ENCODE measurements at regions not wholly inside any gene's neighbourhood (a gene's known extent, or its start where the extent isn't known, plus 50 kb on each side); places are given as distances from the start of the nearest gene placed in this dataset.

DNA sequence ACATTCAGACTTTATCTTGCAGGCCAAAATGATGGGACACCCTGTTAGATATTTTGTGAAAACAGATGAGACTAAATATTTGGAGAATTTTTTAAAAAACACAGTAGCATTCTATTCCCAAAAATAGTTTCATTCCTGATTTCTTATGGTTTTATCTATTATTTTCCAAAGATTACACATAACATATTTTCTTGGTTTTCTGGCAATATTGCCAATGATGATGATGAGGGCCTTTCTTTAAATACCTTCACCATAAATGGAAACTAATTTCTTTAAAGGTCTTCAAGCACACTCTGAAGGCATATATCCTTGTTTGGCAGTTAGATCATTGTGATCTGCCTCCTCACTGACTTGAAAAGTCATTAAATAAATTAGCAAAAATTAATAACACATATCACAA lies 522.3 kb upstream of the LUZP2 start:
- no peak for DNase-seq (ENCODE audit: low spot score)
- TF ChIP-seq, protein P1, sequence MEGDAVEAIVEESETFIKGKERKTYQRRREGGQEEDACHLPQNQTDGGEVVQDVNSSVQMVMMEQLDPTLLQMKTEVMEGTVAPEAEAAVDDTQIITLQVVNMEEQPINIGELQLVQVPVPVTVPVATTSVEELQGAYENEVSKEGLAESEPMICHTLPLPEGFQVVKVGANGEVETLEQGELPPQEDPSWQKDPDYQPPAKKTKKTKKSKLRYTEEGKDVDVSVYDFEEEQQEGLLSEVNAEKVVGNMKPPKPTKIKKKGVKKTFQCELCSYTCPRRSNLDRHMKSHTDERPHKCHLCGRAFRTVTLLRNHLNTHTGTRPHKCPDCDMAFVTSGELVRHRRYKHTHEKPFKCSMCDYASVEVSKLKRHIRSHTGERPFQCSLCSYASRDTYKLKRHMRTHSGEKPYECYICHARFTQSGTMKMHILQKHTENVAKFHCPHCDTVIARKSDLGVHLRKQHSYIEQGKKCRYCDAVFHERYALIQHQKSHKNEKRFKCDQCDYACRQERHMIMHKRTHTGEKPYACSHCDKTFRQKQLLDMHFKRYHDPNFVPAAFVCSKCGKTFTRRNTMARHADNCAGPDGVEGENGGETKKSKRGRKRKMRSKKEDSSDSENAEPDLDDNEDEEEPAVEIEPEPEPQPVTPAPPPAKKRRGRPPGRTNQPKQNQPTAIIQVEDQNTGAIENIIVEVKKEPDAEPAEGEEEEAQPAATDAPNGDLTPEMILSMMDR (IDR thresholded peaks at IDR 0.05), result no peak
- H3K4me3 ChIP-seq, result no peak overlapping the region
- no peak overlapping the region for H3K27ac ChIP-seq

DNA sequence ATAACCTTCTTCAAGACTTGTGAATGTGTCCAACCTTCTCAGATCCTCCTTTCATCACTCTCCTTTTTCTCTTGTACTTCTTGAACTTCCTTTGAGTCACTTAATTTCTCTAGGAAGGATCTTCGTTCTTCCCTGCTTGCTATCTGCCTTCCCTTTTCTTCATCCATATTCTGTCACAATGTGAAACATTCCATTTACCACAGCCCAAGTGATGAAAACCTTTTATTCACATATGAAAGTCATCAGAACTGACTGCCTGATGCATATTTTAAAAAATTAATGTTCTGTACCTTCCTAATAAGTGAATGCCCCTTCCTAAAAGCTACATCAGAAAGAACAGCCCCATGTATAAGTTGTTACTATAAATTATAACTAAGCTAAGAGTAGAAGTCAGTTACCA lies 520.4 kb upstream of the LUZP2 start:
- no peak for DNase-seq (ENCODE audit: low spot score)
- no peak overlapping the region for H3K27ac ChIP-seq
- H3K4me3 ChIP-seq, result no peak overlapping the region
- TF ChIP-seq, protein P1 (IDR thresholded peaks at IDR 0.05), result no peak

DNA sequence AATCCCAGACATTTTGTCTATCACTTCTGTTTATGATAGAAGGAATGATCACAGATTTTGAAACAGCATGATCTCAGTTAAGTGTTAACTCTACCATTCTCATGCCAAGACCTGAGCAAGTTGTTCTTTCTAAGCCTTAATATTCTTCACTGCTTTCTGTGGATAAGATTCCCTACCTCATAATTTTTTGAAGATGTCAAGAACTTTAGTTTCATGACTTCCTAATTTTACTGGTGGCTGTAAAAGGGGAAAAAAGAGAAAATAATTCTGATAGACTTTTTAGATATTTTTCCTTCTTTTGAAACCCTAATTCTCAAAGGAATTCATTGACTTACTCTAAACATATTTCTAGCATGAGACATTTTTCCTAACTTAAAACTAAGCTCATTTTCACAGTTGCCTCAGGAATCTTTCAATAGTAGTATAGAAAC lies 520.0 kb upstream of the LUZP2 start:
- no peak for DNase-seq (ENCODE audit: low spot score)
- Histone ChIP-seq H3K4me3 (no peak overlapping the region), H3K27ac (no peak overlapping the region)
- TF ChIP-seq, protein P1 (IDR thresholded peaks at IDR 0.05), result no peak

DNA sequence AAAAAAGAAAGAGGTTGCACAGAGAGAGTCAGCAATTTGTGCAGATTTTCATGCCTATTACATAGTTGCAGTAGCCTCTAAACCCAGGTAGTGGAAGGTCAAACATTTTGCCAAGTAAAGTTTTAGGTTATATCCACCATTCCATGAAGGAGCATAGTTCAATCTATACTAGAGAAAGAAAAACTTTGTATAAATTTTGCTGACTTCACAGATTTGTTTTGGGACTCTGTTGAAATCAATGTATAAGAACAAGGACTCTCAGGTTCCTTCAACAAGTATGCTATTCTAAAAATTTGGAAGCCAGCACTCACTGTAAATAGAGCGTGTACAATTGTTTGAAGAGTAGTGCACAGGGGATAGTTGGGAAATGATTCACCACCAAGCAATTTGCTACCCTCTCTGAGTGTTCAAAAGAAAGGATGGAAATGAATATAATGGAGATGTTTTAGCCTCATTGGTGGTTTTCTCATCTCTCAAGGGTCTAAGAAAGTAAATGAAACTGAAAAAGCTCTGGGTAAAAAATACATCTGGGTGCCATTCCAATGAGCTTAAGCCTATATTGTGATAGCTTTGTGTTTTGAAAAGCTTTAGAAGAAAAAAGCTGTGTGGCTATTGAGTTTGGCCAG lies 508.4 kb upstream of the LUZP2 start:
- H3K27ac ChIP-seq, result no peak overlapping the region
- DNase-seq (ENCODE audit: low spot score), result no peak
- H3K4me3 ChIP-seq, result no peak overlapping the region
- TF ChIP-seq, protein P1 (IDR thresholded peaks at IDR 0.05), result no peak

DNA sequence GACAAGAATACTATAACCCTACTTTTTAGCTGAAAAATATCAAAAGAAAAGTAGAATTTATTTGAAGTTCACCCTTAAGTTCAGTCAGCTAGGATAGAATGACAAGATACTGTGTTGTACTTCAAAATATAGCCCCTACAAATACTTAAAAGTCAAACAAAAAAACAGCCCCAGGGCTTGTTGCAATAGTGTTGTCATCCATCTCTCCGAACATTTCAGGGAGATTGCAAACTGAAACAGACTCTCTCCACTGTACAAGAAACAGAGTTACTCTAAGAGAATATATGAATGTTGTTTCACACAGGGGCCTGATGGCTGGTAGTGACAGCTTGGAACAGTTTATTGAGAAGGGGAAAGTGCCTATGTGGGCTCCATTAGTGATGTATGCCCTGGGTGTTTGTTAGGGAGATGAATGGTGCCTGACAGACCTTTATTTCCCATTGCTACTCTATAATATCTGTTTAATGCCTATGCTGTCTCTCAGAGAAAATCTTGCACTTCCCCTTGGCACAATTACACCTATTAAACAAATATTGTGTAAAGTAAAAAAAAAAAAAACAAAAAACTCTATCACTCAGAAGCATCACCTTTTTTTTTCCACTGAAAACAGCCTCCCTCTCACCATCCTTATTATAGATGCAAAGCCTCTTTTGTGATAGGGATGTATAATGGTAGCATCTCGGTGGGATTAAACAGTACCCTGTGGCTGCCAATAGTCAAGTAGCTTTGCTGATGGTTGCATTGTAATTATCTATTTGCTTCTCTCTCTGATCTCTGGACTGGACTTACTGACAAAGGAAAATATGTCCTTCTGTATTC lies 506.3 kb upstream of the LUZP2 start:
- Histone ChIP-seq H3K27ac (no peak overlapping the region), H3K4me3 (no peak overlapping the region)
- DNase-seq (ENCODE audit: low spot score), result no peak
- TF ChIP-seq, protein P1 (IDR thresholded peaks at IDR 0.05), result no peak

DNA sequence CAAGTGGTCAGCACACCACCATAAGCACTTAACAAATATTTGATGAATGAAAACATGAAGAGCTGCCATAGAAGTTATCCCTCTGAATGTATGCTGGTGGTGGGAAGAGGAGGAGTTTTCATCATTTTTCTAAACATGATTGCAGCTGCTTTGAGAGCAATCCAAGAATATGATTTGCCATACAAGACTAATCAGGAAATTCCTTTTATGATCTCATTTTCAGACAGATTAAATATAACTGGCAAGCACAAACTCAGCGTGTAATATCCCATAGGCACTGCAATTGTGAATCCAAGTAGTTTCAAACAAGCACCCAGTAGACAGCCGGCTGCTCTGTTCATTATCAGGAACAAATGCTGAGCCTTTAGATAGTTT lies 505.7 kb upstream of the LUZP2 start:
- TF ChIP-seq, protein P1 (IDR thresholded peaks at IDR 0.05), result no peak
- DNase-seq (ENCODE audit: low spot score), result no peak
- H3K4me3 ChIP-seq, result no peak overlapping the region
- no peak overlapping the region for H3K27ac ChIP-seq

DNA sequence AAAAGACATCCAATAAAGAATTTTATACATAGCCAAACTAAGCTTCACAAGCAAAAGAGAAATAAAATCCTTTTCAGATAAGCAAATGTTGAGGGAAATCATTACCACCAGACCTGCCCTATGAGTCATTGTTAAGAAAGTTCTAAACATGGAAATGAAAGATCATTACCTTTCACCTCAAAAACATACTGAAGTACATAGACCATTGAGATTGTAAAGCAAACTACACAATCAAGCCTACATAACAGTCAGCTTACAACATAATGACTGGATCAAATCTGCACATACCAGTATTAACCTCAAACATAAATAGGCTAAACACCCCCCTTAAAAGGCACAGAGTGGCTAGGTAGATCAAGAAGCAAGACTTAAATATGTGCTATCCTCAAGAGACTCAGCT lies 501.0 kb upstream of the LUZP2 start:
- DNase-seq (ENCODE audit: low spot score), result no peak
- H3K27ac ChIP-seq, result no peak overlapping the region
- no peak overlapping the region for H3K4me3 ChIP-seq
- TF ChIP-seq, protein P1 (IDR thresholded peaks at IDR 0.05), result no peak

Measured in coronary artery (tissue), 2 donors.